Raji (cell line): ENCODE measurements at regions not wholly inside any gene's neighbourhood (a gene's known extent, or its start where the extent isn't known, plus 50 kb on each side); places are given as distances from the start of the nearest gene placed in this dataset.

Experiments used
- POLR2A ChIP-seq: IDR thresholded peaks from 2 replicates; pipeline ENCODE4 v1.6.1; 2011; ENCODE audit warnings: low read depth, low read length, control low read depth; ENCODE audit not compliant: insufficient read depth

DNA sequence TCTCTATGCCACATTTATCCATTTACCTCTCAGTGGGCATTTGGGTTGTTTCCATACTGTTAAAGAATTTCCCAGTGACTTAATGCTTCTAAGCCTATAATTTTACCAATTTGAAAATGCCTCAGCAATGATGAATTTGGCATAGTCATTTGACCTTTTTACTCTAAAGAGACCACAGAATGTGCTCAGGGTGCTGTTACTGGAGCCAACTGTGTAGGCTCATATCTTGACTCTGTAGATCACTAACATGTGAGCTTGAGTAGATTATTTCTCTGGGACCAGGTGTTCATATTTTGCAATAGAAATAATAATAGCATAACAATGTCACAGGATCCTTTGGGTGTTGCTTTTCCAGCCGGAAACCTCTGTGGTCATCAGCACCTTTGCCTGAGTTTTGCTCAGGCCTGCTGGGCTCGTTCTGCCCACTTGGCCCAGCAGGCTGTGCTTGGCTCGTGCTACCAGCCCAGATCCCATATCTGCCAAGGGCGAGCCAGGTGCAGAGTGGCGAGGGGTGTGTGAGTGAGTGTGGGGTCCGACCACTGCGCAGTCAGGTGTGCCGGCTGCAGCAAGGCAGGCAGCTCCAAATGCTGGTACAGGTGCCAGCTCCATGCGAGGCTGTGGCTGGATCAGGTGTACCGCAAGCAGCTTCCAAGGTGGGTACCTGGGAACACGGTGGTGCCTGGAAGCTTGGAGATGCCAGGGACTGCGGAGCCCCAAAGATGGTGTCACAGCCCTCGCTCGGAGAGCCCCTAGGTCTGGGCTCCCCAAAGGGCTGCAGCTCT lies 70.6 kb upstream of the ANK2 start:
- no peak for TF ChIP-seq POLR2A

DNA sequence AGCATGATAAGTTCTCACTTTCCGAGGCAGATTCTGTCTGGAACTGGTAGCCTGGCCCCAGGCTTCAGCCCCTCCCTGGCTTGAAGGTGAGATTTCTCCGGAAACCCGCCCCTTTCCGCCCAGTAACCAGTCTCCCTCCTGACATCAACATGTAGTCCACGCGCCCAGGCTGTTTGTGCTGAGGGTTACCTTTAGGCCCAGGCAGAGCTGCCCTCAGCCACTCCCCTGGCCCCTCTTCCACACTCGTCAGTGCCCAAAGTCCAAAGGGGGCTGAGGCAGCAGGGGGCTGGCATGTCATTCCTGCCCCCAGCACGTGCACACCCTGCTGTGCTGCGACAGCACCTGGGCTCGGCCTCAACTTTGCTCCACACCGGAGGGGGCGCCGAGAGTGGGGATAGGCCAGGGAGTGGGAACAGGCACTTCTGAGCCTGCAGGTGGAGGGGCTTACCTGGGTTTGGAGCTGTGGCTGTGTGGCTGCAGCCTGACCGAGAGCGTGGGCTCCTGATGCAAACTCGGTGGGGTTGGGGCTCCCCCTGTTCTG lies 69.5 kb upstream of the ANK2 start:
- no peak for TF ChIP-seq POLR2A

DNA sequence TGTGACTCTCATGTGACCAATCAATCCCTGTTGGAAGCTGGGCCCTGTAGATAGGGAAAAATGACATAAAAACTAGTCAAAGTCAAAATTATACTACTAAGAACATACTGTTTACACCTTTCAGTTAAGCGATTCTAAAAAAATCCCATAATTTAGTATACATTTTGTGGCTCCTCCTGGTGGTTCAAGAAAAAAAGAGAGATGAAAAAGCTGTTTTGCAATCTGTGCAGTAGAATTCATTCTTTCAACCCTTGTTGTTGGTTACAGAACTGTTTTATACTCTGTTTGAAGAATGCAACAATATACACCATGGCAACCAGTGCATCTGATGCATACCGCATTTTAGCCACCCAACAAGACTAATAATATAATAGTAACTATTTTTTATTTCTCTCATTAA lies 66.8 kb upstream of the ANK2 start:
- TF ChIP-seq POLR2A: no peak

DNA sequence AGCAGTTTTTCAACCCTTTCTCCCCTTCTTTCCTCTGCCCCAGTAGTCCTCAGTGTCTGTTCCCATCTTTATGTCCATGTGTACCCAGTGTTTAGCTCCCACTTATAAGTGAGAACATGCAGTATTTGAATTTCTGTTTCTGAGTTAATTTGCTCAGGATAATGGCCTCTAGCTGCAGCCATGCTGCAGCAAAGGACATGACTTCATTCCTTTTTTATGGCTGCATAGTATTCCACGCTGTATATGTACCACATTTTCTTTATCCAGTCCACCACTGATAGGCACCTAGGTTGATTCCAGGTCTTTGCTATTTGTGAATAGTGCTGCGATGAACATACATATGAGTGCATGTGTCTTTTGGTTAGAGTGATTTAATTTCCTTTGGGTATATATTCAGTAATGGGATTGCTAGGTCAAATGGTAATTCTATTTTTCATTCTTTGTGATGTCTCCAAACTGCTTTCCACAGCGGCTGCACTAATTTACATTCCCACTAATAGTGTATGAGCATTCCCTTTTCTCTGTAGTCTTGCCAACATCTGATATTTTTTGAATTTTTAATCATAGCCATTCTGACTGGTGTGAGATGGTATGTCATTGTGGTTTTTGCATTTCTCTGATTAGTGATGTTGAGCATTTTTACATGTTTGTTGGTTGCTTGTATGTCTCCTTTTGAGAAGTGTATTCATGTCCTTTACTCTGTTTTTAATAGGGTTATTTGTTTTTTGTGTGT lies 54.6 kb upstream of the ANK2 start:
- no peak for TF ChIP-seq POLR2A
